Esophagus muscularis mucosa (tissue), 4 donors: ENCODE measurements at regions not wholly inside any gene's neighbourhood (a gene's known extent, or its start where the extent isn't known, plus 50 kb on each side); places are given as distances from the start of the nearest gene placed in this dataset.

Experiments used
- DNase-seq: peaks from one replicate; pipeline ENCODE4 v3.0.0-alpha.2; 2017; ENCODE audit errors: extremely low spot score
- H3K27ac ChIP-seq, 4 donors: fragments of 200-600 bp; sonication (generic); replicated peaks in 1 of 4; 1 replicate in 3 of 4; 2 replicates in 1 of 4; pipeline ENCODE4 v1.5.1; 2016 to 2019; ENCODE audit warnings: mild to moderate bottlenecking in 1 of 4
- H3K27me3 ChIP-seq, 4 donors: fragments of 200-600 bp; sonication (generic); one replicate each; pipeline versions ENCODE4 v1.5.1 to v1.6.0; 2016 to 2019
- H3K36me3 ChIP-seq, 4 donors: fragments of 200-600 bp; sonication (generic); one replicate each; pipeline ENCODE4 v1.5.1; 2016 to 2019
- H3K4me1 ChIP-seq, 4 donors: fragments of 200-600 bp; sonication (generic); one replicate each; pipeline ENCODE4 v1.5.1; 2016 to 2019
- H3K4me3 ChIP-seq, 4 donors: fragments of 200-600 bp; sonication (generic); 1 replicate in 2 of 4; 2 replicates in 2 of 4; pipeline ENCODE4 v1.5.1; 2016 to 2019; ENCODE audit warnings: mild to moderate bottlenecking in 4 of 4, moderate library complexity in 1 of 4
- H3K9me3 ChIP-seq, 4 donors: fragments of 200-600 bp; sonication (generic); 1 replicate in 3 of 4; 2 replicates in 1 of 4; pipeline ENCODE4 v1.5.1; 2016 to 2019
- EP300 ChIP-seq: sonication (generic); formaldehyde crosslinking; IDR thresholded peaks from one replicate; pipeline ENCODE4 v1.6.1; 2017; ENCODE audit warnings: antibody characterized with exemption
- POLR2A ChIP-seq: fragments of 450-650 bp; IDR thresholded peaks from one replicate; pipeline ENCODE4 v1.6.1; 2017; ENCODE audit warnings: antibody characterized with exemption, moderate library complexity, mild to moderate bottlenecking, low read depth
- POLR2AphosphoS5 ChIP-seq, 2 donors: sonication (generic); formaldehyde crosslinking; IDR thresholded peaks; one replicate each; pipeline ENCODE4 v1.6.1; 2017; ENCODE audit warnings: antibody characterized with exemption in 2 of 2
- WGBS: methylation state at CpG from one replicate; pipeline ENCODE4 v1.1.5; 2018; 5-methylcytosine and 5-hydroxymethylcytosine counted together
- intact Hi-C: fragments of 100-400 bp; cut with DNase I; formaldehyde crosslinking; loops from one replicate; pipeline ENCODE4 v1.15.1; 2023
- TF ChIP-seq, protein P1 (sequence below), 3 experiments: fragments of 200-600 bp in 2 of 3; fragments of 450-650 bp in 1 of 3; sonication (generic) in 2 of 3; IDR thresholded peaks; one replicate each; pipeline ENCODE4 v1.5.1; 2017 to 2019; ENCODE audit warnings: antibody characterized with exemption in 3 of 3, mild to moderate bottlenecking in 2 of 3, moderate library complexity in 1 of 3

DNA sequence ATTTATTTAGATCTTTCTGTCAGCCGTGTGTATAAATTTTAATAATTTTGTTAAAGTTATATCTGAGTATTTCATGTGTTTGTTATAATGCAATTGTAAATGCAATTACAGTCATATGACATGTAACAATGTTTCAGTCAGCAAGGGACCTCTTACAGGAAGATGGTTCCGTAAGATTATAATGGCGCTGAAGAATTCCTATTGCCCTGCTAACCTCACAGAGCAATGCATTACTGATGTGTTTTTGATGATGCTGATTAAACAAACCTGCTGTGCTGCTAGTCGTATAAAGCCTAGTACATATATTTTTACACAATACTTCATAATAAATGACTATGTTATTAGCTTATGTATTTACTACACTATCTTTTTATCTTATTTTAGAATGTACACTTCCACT, 1166.4 kb downstream of the CDH12 start:
- 60% methylated on average over 4 of the region's 4 CpGs for WGBS
- DNase-seq, result no peak
- TF ChIP-seq EP300 (no peak), POLR2AphosphoS5 (IDR thresholded peaks at IDR 0.05) (no peak), POLR2A (no peak)
- TF ChIP-seq, protein P1, sequence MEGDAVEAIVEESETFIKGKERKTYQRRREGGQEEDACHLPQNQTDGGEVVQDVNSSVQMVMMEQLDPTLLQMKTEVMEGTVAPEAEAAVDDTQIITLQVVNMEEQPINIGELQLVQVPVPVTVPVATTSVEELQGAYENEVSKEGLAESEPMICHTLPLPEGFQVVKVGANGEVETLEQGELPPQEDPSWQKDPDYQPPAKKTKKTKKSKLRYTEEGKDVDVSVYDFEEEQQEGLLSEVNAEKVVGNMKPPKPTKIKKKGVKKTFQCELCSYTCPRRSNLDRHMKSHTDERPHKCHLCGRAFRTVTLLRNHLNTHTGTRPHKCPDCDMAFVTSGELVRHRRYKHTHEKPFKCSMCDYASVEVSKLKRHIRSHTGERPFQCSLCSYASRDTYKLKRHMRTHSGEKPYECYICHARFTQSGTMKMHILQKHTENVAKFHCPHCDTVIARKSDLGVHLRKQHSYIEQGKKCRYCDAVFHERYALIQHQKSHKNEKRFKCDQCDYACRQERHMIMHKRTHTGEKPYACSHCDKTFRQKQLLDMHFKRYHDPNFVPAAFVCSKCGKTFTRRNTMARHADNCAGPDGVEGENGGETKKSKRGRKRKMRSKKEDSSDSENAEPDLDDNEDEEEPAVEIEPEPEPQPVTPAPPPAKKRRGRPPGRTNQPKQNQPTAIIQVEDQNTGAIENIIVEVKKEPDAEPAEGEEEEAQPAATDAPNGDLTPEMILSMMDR (IDR thresholded peaks at IDR 0.05), result no peak

DNA sequence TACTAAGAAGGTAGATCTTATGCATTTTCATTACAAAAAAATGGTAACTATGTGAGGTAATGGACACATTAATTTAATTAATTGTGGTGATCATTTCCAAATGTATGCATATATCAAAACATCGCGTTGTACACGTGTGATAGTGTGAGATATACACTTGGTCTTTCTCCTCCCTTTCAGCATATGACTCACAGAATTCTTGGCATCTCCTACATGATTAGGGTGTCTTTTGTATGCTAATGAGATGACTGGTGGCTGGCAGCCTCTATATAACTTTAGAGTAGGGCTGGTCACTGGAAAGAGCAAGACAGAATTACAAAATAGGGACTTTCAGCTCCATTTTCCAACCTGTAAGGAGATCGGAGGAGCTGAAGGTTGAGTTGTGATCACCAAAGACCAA, 1167.6 kb downstream of the CDH12 start:
- DNase-seq, result no peak
- no peaks in the 10 kb centered on the region for H3K27me3 ChIP-seq
- no peak overlapping the region for H3K4me3 ChIP-seq
- H3K9me3 ChIP-seq, result no peaks in the 10 kb centered on the region
- H3K36me3 ChIP-seq, result no peaks in the 10 kb centered on the region
- TF ChIP-seq POLR2AphosphoS5 (IDR thresholded peaks at IDR 0.05) (no peak), EP300 (no peak), POLR2A (no peak)
- TF ChIP-seq, protein P1 (IDR thresholded peaks at IDR 0.05), result no peak
- WGBS, result 82% methylated on average over 4 of the region's 4 CpGs
- H3K4me1 ChIP-seq, result no peaks in the 10 kb centered on the region
- no peak overlapping the region for H3K27ac ChIP-seq
- intact Hi-C loops, result no loop called here

More for the DNA sequence above, 1166.4 kb downstream of the CDH12 start:
- Histone ChIP-seq H3K27ac (no peak overlapping the region), H3K4me1 (no peaks in the 10 kb centered on the region), H3K36me3 (no peaks in the 10 kb centered on the region), H3K4me3 (no peak overlapping the region), H3K9me3 (no peaks in the 10 kb centered on the region), H3K27me3 (no peaks in the 10 kb centered on the region)
- intact Hi-C loops, result no loop called here

DNA sequence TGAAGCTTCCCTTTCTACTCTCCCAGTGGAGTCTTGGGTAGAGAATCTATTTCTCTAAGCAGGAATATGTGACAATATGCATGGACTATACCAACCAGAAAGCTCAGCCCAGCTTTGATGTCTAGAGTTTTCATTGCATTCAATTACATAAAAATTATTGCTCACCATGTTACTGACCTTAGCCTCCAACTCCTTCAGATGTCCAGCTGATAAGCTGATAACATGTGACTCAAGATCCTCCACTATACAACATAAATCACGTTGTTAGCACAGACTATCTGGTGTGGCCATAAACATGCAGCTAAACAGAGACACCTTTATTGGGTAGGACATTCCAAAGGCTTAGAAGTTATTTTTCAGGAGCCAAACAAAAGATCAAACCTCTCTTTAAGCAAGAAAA, 1168.2 kb downstream of the CDH12 start:
- H3K36me3 ChIP-seq, result no peaks in the 10 kb centered on the region
- no peak overlapping the region for H3K4me3 ChIP-seq
- DNase-seq, result no peak
- no peak overlapping the region for H3K27ac ChIP-seq
- WGBS, result 68% methylated on average over 1 of the region's 1 CpG
- intact Hi-C loops, result no loop called here
- TF ChIP-seq POLR2A, result no peak
- TF ChIP-seq POLR2AphosphoS5 (IDR thresholded peaks at IDR 0.05), result no peak
- TF ChIP-seq, protein P1 (IDR thresholded peaks at IDR 0.05), result no peak
- no peak for TF ChIP-seq EP300
- H3K27me3 ChIP-seq, result no peaks in the 10 kb centered on the region
- no peaks in the 10 kb centered on the region for H3K4me1 ChIP-seq
- no peaks in the 10 kb centered on the region for H3K9me3 ChIP-seq

DNA sequence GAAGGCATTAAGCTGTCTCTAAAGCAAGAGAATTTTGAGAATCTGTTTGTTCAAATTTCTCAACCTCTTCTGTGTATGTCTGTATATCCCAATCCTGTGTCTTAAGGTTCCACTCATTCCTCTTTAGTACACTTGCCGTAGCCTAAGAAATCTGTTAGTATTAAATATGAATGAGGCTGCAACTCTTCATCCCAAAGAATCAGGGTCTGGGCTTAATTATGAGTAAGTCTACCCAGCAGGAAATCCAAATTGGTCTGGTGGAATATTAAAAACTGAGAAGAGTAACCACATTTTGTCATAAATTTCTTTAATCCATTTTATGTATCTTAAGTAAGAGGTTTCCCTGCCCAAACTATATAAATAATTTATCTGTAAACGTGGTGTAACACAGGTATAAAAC, 1171.2 kb downstream of the CDH12 start:
- H3K36me3 ChIP-seq, result no peaks in the 10 kb centered on the region
- no peak overlapping the region for H3K4me3 ChIP-seq
- H3K27me3 ChIP-seq, result no peaks in the 10 kb centered on the region
- H3K9me3 ChIP-seq, result no peaks in the 10 kb centered on the region
- TF ChIP-seq EP300 (no peak), POLR2A (no peak), POLR2AphosphoS5 (IDR thresholded peaks at IDR 0.05) (no peak)
- TF ChIP-seq, protein P1 (IDR thresholded peaks at IDR 0.05), result no peak
- H3K27ac ChIP-seq, result no peak overlapping the region
- intact Hi-C loops, result no loop called here
- no peaks in the 10 kb centered on the region for H3K4me1 ChIP-seq
- DNase-seq, result no peak
- 59% methylated on average over 2 of the region's 2 CpGs for WGBS

DNA sequence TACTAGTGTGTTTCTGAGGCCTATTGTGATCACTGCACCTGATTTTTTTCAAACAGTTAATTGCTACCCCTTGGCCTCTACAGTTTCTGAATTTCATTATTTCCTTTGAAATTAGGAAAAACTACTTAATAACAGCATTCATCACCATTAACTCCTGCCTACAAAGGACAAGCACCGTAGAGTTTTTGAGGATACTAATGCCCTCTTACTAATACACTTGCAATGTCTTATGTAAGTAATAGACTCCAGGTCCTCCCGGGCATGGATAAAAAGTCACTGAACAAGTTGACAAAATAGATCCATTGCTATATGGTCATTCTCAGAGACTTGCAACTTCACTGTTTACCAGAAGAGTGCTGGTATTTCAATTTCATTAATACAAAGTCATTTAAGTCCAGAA, 1172.5 kb downstream of the CDH12 start:
- Histone ChIP-seq H3K9me3 (no peaks in the 10 kb centered on the region), H3K4me1 (no peaks in the 10 kb centered on the region), H3K27ac (no peak overlapping the region), H3K4me3 (no peak overlapping the region), H3K27me3 (no peaks in the 10 kb centered on the region), H3K36me3 (no peaks in the 10 kb centered on the region)
- WGBS, result 95% methylated on average over 2 of the region's 2 CpGs
- intact Hi-C loops, result no loop called here
- TF ChIP-seq POLR2A, result no peak
- no peak for TF ChIP-seq POLR2AphosphoS5 (IDR thresholded peaks at IDR 0.05)
- no peak for TF ChIP-seq EP300
- TF ChIP-seq, protein P1 (IDR thresholded peaks at IDR 0.05), result no peak
- no peak for DNase-seq
